ENCODE measurements at regions not wholly inside any gene's neighbourhood (a gene's known extent, or its start where the extent isn't known, plus 50 kb on each side); places are given as distances from the start of the nearest gene placed in this dataset.
"Not testable (repeated sequence)": the region's sequence is repeated elsewhere in the genome, so short reads cannot be mapped to it uniquely, and the experiment has no call there.

DNA sequence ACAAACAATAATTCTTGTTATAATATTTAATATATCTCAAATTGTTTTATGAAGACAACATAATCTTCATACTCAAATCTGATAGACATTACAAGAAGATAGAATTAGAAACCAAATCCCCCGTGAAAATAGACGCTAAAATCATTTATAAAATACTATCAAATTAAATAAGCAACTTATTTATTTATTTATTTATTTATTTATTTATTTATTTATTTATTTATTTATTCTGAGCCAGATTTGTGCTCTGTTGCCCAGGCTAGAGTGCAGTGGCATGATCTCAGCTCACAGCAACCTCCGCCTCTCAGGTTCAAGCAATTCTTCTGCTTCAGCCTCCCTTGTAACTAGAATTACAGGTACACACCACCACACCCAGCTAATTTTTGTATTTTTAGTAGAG is 294.9 kb upstream of the MAGEC2 start:
- DNase-seq, result no peak

DNA sequence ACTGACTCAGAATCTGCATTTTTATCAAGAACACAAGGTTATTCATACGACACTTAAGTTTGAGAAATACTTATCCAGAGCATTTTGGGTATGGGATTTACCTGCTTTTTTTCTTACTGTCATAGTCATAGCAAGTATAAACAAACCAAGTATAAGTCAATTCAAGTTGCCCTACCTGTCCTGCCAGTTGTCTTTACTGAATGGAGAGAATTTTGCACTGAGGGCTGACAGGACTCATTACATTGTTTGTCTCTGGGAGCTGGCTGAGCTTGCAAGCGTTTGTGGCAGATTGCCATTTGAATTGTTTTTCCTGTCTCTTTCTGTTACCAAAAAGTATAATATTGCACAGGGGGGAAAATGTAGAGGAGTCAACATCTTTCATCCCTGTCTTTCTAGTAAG is 278.9 kb upstream of the MAGEC2 start:
- peak in 1 of 3 donors; percentile 0 for DNase-seq

DNA sequence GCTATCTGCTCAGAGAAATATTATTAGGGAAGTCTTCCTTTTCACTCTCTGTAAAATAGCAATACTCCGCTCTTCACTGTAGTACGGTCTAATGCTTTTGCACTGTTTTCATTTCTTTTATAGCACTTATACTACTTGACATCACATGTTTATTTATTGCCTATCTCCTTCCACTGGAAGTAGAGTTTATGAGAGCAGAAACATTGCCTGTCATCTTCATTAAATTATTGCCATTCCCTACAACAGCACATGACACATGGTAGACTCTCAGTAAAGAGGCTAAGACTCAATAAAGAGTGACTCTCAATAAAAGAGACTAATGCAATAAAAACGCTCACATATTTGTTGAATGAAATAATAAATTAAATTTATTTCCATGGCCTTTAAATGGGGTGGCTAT is 241.3 kb upstream of the MAGEC2 start:
- DNase-seq, result no peak

DNA sequence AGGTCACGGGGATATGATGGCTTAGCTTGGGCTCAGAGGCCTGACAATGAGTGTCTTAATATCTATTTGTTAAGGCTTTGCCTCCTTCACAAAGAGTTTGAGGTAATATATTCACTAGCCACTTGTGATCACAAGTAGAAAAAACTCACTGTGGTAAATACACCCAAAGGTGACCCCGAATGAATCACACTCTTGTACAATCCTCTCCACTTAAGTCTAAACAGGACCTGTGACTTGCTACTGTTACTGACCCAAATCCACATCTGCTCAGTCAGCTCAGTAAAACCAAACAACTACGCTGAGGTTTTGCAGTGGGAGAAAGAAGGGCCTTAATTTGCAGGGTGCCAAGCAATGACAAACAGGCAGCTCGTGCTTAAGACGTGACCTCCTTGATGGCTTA is 223.8 kb upstream of the MAGEC2 start:
- no peak for DNase-seq

DNA sequence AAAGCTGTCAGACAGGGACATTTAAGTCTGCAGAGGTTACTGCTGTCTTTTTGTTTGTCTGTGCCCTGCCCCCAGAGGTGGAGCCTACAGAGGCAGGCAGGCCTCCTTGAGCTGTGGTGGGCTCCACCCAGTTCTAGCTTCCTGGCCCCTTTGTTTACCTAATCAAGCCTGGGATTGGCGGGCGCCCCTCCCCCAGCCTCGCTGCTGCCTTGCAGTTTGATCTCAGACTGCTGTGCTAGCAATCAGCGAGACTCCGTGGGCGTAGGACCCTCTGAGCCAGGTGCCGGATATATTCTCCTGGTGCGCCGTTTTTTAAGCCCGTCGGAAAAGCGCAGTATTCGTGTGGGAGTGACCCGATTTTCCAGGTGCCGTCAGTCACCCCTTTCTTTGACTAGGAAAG is 185.9 kb upstream of the MAGEC2 start:
- not testable (repeated sequence) for DNase-seq

DNA sequence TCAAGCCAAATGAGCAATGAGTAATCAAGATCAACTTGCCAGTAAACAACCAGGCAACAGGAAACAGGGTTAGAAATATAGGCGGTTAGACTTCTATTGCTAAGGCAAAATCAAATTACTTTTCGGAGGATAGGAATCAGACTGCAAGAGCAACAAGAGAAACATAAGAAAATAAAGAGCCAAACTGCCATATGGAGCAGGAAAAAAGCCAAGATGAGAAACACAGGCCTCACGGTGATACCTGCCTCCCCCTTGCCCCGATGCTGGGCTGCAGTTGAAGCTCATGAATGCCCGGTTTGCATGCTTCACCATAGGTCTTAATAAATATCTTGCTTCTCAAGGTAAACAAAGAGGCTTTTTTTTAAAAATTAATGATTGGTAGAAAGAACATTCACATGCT is 158.4 kb upstream of the MAGEC2 start:
- no peak for DNase-seq

DNA sequence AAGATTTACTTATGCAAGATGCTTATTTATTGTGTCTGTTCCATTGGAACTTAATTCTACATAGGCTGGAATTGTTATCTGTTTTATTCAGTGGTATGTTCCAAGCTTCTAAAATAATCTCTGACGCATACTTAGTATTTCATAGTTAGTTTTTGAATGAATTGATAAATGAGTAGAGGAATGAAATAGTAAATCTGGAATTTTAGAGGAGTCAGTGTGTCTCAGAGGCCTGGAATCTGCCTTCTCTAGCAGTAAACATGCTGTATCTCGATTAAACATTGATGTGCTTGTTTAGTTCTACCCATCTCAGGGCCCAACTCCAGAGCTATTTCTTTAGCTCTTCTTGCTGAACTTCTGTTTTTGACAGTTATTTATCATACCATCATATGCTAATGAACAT is 154.2 kb upstream of the MAGEC2 start:
- DNase-seq, result no peak

DNA sequence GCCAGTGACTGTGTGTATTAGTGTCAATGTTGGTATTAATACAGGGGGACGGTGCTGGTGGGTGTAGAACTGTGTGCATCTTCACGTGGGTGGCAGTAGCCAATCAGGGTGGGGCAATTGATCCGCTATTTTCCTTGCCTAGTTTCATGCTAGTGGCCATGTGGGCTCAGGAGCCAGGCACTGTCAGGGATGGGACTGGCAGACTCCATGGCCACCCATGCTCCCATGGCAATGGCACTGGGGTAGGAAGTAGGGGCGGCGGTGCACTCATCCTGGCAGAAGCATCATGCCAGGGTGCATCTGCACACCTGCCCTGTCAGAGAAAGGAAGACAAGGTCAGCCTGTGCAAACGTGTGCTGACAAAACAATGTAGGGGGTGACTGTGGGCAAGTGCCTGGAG is 122.1 kb upstream of the MAGEC2 start:
- DNase-seq, result no peak

DNA sequence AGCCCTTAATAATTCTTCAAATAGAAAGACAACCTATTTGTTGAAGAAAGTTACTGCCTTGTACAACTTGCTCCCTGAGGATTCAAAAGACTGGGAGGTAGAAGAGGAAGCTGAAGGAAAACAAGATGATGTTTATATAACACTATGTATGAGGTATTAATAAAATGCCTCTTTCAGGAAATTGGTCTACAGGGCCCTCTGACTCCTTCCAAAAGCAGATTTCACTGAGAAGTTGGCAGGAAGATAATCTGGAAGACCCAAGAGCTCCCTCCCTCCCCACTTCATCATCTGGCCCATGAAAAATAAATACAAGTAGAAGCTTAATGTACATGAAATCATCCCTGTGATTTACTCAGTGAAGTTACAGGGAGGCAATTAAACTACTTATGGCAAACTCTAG is 107.5 kb upstream of the MAGEC2 start:
- peak in 1 of 3 donors; percentile 62 for DNase-seq

DNA sequence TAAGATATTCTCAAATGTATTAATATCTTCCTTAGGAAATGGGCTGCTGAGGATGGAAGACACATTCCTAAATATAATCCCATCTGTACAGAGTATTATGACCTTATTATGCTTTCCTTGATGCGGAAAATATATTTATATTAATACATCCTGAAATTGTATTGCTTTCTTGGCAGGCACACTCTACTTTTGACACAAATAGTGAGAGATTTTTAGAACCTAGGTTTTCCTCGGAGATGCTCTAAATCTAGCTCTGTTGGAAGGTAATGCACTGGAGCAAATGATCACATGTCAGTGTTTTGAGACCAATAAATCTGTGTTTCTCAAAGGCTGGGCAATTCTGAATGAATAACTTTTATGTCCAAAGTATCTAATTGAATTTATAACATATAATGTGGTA is 94.3 kb upstream of the MAGEC2 start:
- peak in 1 of 3 donors; percentile 47 for DNase-seq

DNA sequence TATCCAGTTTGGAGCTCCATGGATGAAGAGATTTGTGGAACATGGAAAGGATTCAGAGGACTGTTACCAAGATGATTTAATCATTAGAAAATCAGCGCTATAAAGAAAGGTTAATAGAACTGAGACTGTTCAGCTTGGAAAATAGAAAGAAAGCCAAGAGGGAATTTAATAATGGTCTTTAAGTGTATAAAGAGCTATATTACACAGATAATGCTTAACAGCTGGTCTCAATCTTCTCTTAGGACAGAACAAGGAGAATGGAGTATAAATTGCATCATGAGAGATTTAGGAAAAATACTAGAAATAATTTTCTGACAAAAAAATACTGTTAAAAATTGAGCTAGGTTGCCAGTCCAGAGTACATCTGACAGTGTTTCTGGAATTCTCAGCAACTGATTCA is 91.3 kb upstream of the MAGEC2 start:
- DNase-seq, result peak in 2 of 3 donors; percentile 26 to 63

DNA sequence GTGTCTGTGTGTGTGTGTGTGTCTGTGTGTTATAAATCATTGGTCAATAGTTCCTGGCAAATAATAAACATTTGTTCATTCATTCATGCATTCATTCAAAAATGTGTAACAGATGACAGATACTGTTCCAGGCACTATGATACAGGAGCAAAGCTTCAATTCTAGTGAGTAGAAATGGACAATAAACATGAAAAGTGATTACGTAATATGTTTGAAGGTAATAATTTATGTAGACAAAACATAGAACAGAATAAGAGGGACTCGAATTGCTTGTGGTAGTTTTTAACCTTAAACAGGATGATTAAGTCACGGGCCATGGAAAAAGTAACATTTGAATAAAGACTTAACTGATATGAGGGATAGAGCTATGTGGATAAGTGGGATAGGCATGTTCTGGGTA is 90.1 kb upstream of the MAGEC2 start:
- no peak for DNase-seq

DNA sequence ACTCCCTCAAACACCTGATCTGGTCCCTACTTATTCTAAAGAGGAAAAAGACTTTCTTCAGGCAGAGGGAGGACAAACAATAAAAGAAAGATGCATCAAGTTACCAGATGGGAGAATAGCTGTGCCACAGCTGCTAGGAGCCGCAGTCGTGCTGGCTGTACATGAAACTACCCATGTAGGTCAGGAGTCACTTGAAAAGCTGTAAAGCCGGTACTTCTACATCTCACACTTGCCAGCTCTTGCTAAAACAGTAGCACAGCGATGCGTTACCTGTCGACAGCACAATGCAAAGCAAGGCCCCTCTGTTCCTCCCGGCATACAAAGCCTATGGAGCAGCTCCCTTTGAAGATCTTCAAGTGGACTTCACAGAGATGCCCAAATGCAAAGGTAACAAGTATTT is 65.1 kb upstream of the MAGEC2 start:
- not testable (repeated sequence) for DNase-seq

DNA sequence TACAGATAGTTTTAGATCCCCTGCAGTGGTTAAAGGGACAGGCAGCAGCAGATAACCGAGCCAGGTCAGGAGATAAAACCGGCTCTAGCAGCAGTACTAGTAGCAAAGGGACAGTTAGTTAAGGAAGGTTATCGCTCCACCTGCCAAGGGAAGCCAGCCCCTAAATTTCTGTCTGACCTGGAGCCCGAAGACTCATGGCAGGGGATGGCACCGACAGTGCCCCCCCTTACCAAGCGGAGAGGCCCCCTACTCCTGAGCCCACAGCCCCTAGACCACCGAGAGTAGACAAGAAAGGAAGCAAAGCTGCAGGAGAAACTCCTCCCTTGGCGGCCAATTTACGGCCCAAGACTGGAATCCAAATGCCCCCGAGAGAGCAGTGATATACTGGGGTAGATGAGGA is 61.3 kb upstream of the MAGEC2 start:
- DNase-seq, result no peak

DNA sequence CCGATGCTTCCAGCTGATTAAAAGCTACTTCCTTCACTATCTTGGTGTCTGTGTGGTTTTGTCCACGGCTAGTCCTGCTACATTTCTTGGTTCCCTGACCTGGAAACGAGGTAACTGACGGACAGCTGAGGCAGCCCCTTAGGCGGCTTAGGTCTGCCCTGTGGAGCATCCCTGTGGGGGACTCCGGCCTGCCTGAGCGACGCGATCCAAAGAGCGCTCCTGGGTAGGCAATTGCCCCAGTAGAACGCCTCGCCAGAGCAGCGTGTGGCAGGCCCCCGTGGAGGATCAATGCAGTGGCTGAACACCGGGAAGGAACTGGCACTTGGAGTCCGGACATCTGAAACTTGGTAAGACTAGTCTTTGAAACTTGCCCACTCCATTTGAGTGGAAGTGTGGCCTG is 60.5 kb upstream of the MAGEC2 start:
- not testable (repeated sequence) for DNase-seq

DNA sequence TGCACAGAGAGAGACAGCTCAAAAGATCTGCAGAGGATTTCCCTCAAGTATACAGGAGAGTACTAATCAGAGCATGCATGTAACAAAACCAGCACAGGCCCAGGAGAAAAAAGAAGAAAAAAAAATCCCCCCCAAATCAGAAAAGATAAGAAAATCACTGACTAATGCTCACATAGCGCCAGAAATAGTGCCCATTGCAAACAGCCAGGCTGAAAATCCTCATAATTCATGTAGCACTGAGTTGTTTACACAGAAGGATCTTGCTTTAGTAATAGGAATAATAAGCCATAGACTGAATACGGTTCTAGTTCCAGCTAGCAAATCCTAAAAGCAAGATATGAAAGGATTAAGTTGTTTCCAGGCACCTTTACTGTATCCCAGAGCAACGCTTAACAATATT is 51.8 kb upstream of the MAGEC2 start:
- DNase-seq, result no peak
